ENCODE measurements at regions not wholly inside any gene's neighbourhood (a gene's known extent, or its start where the extent isn't known, plus 50 kb on each side); places are given as distances from the start of the nearest gene placed in this dataset.

DNA sequence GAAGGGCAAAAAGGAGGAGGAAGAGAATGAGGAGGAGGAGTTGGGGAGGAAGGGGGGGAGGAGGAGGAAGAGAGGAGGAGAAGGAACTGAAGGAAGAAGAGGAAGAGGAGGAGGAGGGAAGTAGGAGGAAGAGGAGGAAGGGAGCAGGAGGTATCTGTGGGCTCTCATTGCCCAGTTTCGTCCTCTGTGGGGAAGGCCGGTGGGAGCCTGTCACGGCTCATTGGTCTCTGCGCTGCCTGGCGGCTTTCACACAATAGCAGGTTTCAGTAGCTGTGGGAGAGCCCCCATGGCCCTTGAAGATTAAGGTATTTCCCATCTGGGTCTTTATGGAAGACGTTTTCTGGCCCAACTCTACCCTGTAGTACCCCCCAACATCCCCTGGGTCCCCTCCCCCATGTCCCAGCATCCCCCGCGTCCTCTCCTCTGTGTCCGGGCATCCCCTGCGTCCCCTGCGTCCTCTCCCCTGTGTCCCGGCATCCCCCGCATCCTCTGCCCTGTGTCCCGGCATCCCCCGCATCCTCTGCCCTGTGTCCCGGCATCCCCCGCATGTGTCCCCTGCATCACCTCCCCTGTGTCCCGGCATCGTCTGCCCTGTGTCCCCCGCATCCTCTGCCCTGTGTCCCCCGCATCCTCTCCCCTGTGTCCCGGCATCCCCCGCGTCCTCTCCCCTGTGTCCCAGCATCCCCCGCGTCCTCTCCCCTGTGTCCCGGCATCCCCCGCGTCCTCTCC, 278.2 kb upstream of the SFSWAP start:
- Mint-ChIP-seq H3K4me1 (ENCODE audit: low read depth) (no peaks in the 10 kb centered on the region), H3K27ac (no peak overlapping the region), H3K9me3 (no peaks in the 10 kb centered on the region), H3K4me3 (no peak overlapping the region), H3K27me3 (peaks cover 41% of the 10 kb centered on the region), H3K36me3 (ENCODE audit: low read depth) (no peaks in the 10 kb centered on the region)
- ChIA-PET CTCF (no interaction called here), POLR2A (no interaction called here)
- TF ChIP-seq, protein P1, sequence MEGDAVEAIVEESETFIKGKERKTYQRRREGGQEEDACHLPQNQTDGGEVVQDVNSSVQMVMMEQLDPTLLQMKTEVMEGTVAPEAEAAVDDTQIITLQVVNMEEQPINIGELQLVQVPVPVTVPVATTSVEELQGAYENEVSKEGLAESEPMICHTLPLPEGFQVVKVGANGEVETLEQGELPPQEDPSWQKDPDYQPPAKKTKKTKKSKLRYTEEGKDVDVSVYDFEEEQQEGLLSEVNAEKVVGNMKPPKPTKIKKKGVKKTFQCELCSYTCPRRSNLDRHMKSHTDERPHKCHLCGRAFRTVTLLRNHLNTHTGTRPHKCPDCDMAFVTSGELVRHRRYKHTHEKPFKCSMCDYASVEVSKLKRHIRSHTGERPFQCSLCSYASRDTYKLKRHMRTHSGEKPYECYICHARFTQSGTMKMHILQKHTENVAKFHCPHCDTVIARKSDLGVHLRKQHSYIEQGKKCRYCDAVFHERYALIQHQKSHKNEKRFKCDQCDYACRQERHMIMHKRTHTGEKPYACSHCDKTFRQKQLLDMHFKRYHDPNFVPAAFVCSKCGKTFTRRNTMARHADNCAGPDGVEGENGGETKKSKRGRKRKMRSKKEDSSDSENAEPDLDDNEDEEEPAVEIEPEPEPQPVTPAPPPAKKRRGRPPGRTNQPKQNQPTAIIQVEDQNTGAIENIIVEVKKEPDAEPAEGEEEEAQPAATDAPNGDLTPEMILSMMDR (IDR thresholded peaks at IDR 0.05) = no peak
- Histone ChIP-seq H3K27ac (ENCODE audit: low read depth in 1 of 2, low read length in 2 of 2) (no peak overlapping the region), H3K4me3 (ENCODE audit: low read length) (no peak overlapping the region), H3K27me3 (ENCODE audit: control insufficient read depth in 1 of 2, insufficient read depth in 2 of 2, low read length in 2 of 2) (peaks cover 4 to 17% of the 10 kb centered on the region in 2 experiments), H3K4me1 (ENCODE audit: insufficient read depth, low read length) (no peaks in the 10 kb centered on the region), H3K36me3 (ENCODE audit: insufficient read depth, low read length) (no peaks in the 10 kb centered on the region), H3K9me3 (ENCODE audit: control insufficient read depth in 1 of 2, insufficient read depth in 1 of 2, low read length in 2 of 2) (peaks cover 5 to 17% of the 10 kb centered on the region in 2 experiments)
- DNase-seq = no peak
- intact Hi-C loops (cut with DNase I, micrococcal nuclease) = no loop called here
- ATAC-seq (ENCODE audit: poor library complexity) = no peak

DNA sequence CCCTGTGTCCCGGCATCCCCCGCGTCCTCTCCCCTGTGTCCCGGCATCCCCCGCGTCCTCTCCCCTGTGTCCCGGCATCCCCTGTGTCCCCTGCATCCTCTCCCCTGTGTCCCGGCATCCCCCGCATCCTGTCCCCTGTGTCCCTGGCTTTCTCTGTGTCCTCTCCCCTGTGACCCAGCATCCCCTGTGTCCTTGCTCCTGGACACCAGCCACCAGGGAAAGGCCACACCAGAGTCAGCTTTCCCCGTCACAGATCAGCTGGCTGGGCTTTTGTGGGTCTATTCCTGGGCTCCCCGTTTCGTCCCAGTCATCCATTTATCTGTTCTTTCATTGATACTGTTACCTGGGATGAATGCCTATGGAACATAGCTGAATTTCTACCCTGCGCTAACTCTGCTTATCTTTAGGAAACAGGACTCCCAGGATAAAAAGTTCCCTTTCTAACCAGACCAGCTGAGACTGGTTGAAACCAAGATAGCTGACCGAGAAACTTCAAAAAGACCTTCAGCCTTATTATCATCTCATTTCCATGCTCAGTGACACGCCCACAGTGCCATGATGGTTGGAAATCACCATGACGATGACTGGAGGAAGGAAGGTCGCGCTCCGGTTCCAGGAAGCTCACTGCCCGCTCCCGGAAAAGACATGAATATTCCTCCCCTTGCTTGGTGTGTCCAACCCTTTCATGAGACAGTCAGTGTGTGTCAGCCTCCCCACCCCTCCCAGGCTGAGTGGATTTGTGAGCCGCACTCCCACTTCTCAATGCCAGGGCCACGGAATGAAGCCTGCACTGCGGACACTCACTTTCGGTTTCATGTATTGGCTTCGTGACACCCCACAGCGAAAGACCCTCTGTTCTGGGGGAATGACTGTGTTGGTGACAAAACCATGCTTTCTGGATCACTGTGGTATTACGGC, 276.4 kb upstream of the SFSWAP start:
- ATAC-seq (ENCODE audit: poor library complexity) (no peak), DNase-seq (no peak)
- no peak overlapping the region for H3K4me3 Mint-ChIP-seq
- peaks cover 4 to 26% of the 10 kb centered on the region in 2 experiments for H3K27me3 ChIP-seq (ENCODE audit: control insufficient read depth in 1 of 2, insufficient read depth in 2 of 2, low read length in 2 of 2)
- POLR2A ChIA-PET = no interaction called here
- H3K9me3 Mint-ChIP-seq = no peaks in the 10 kb centered on the region
- H3K27ac ChIP-seq (ENCODE audit: low read depth in 1 of 2, low read length in 2 of 2) = no peak overlapping the region
- no peaks in the 10 kb centered on the region for H3K4me1 Mint-ChIP-seq (ENCODE audit: low read depth)
- peaks cover 41% of the 10 kb centered on the region for H3K27me3 Mint-ChIP-seq
- TF ChIP-seq, protein P1 (IDR thresholded peaks at IDR 0.05) = no peak
- H3K36me3 ChIP-seq (ENCODE audit: insufficient read depth, low read length) = no peaks in the 10 kb centered on the region
- CTCF ChIA-PET = no interaction called here
- H3K36me3 Mint-ChIP-seq (ENCODE audit: low read depth) = no peaks in the 10 kb centered on the region
- intact Hi-C loops (cut with DNase I, micrococcal nuclease) = loop anchor here in 1 of 2 experiments (5.0 kb wide), 1 partner anchor 207 kb away; no protein-coding TSS in a partner anchor
- no peak overlapping the region for H3K27ac Mint-ChIP-seq
- no peak overlapping the region for H3K4me3 ChIP-seq (ENCODE audit: low read length)
- H3K9me3 ChIP-seq (ENCODE audit: control insufficient read depth in 1 of 2, insufficient read depth in 1 of 2, low read length in 2 of 2) = peaks cover 5 to 17% of the 10 kb centered on the region in 2 experiments
- no peaks in the 10 kb centered on the region for H3K4me1 ChIP-seq (ENCODE audit: insufficient read depth, low read length)

DNA sequence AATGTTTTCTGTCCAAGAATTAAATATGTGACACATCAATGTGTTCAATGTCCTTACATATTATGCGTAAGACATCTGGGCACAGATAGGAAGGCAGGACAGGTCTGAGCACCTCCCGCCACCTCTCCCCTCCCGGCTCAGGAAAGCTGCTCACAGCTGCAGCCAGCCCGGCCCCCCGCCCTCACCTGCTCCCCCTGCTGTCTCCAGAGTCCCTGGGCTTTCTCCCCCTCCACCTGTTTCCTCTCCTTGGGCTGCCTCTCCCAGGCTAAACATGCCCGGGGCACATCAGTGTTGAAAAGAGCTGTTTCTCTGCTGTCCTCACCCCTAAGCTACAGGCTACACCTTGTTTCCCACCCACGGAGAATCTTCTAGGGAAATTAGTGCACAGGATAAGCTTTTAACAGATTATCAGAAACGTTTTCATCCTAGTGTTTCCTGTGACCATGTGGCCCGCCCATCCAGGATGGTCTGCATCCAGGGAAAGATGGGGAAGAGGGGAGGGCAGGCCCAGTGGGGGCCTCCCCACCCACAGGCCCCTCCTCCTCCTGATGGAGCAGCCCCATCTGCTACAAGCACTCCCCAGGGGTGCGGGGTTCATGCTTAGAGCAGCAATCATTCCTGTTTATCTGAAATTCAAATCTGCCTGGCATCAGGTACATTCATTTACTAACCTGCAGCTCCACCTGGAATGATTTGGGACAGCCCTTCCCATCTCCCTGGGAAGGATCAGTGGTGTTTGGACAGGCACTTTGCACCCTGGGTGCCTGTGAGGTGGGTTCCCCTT, 273.8 kb upstream of the SFSWAP start:
- Histone ChIP-seq H3K27ac (ENCODE audit: low read depth in 1 of 2, low read length in 2 of 2) (no peak overlapping the region), H3K4me1 (ENCODE audit: insufficient read depth, low read length) (no peaks in the 10 kb centered on the region), H3K4me3 (ENCODE audit: low read length) (no peak overlapping the region), H3K27me3 (ENCODE audit: control insufficient read depth in 1 of 2, insufficient read depth in 2 of 2, low read length in 2 of 2) (peaks cover 4 to 26% of the 10 kb centered on the region in 2 experiments), H3K9me3 (ENCODE audit: control insufficient read depth in 1 of 2, insufficient read depth in 1 of 2, low read length in 2 of 2) (peaks cover 0 to 6% of the 10 kb centered on the region in 2 experiments), H3K36me3 (ENCODE audit: insufficient read depth, low read length) (no peaks in the 10 kb centered on the region)
- intact Hi-C loops (cut with DNase I, micrococcal nuclease) = loop anchor here in 1 of 2 experiments (5.0 kb wide), 1 partner anchor 210 kb away; no protein-coding TSS in a partner anchor
- Mint-ChIP-seq H3K27me3 (peaks cover 33% of the 10 kb centered on the region), H3K4me3 (no peak overlapping the region), H3K4me1 (ENCODE audit: low read depth) (no peaks in the 10 kb centered on the region), H3K27ac (no peak overlapping the region), H3K9me3 (no peaks in the 10 kb centered on the region), H3K36me3 (ENCODE audit: low read depth) (no peaks in the 10 kb centered on the region)
- ATAC-seq (ENCODE audit: poor library complexity) = no peak
- no peak for DNase-seq
- ChIA-PET CTCF (no interaction called here), POLR2A (no interaction called here)
- TF ChIP-seq, protein P1 (IDR thresholded peaks at IDR 0.05) = no peak
